AG09309 (cell line): ENCODE measurements at regions not wholly inside any gene's neighbourhood (a gene's known extent, or its start where the extent isn't known, plus 50 kb on each side); places are given as distances from the start of the nearest gene placed in this dataset.

ENCODE experiments used
- DNase-seq: peaks from one replicate; pipeline ENCODE4 v3.0.0-alpha.2; 2010; ENCODE audit warnings: low read depth
- H3K4me3 ChIP-seq: 2 replicates; pipeline ENCODE4 v1.5.1; 2011; ENCODE audit warnings: mild to moderate bottlenecking, low read depth, low read length, moderate library complexity; ENCODE audit not compliant: control insufficient read depth
- CTCF ChIP-seq: IDR thresholded peaks from 2 replicates; pipeline ENCODE4 v1.5.1; 2011; ENCODE audit warnings: mild to moderate bottlenecking, low read depth, low read length, inconsistent platforms; ENCODE audit not compliant: insufficient read depth, control insufficient read depth; ENCODE audit errors: missing control alignments

GRCh38 chr2:175560521-175561169 is 379.1 kb upstream of the ATP5MC3 start:
- TF ChIP-seq CTCF = no peak
- H3K4me3 ChIP-seq = no peak overlapping the region
- DNase-seq = no peak

- H3K4me3 ChIP-seq = no peak overlapping the region
- TF ChIP-seq CTCF = no peak
- DNase-seq = no peak
Measured at GRCh38 chr2:175559613-175560012, 378.1 kb upstream of the ATP5MC3 start.

- DNase-seq = no peak
- no peak overlapping the region for H3K4me3 ChIP-seq
- TF ChIP-seq CTCF = no peak
Measured at GRCh38 chr2:175557810-175558377, 376.4 kb upstream of the ATP5MC3 start.

DNA sequence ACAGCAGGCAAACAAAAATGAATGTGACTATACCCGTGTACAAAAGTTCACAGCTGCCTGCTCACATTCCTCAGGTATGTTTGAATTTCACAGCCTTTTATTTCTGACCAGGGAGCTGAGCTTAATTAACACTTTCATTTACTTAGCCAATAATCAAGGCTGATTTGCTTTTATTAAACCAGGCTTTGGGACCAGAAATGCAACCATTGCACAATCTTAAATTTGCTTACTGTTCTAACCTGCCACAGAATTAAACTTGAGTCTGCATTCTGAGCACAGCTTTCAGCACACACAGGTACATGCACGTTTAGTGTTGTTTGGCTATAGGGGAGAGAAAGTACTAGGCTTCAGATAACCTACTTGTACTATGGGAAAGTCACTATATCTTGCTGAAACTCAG is 372.4 kb upstream of the ATP5MC3 start:
- no peak for TF ChIP-seq CTCF
- H3K4me3 ChIP-seq = no peak overlapping the region
- DNase-seq = no peak

GRCh38 chr2:175552902-175553301 is 371.4 kb upstream of the ATP5MC3 start:
- TF ChIP-seq CTCF = no peak
- DNase-seq = no peak
- no peak overlapping the region for H3K4me3 ChIP-seq

DNA sequence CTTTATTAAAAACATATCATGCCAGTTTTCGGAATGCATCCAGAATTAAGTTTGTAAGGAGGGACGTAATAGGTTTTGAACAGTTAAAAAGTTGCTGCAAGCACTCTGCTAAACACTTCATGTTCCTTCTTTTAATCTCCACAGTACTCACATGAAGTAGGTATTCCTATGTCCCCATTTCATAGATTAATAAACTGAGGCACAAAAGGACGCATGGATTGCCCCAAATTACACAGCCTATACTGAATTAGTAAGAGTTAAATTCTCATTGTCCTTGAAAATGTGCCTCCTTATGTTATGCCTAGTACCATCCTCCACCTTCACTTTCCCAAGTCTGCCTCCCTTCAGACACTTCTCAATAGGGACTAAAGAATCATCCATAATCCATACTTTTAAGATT is 358.9 kb upstream of the ATP5MC3 start:
- H3K4me3 ChIP-seq = no peak overlapping the region
- TF ChIP-seq CTCF = no peak
- no peak for DNase-seq
